ENCODE measurements at regions not wholly inside any gene's neighbourhood (a gene's known extent, or its start where the extent isn't known, plus 50 kb on each side); places are given as distances from the start of the nearest gene placed in this dataset.

- TF ChIP-seq POLR2A (IDR thresholded peaks at IDR 0.05) (no peak), POLR2AphosphoS5 (IDR thresholded peaks at IDR 0.05) (no peak), CTCF (IDR thresholded peaks at IDR 0.05) (no peak)
- DNase-seq (ENCODE audit: low spot score) = no peak
- intact Hi-C loops (cut with DNase I) = no loop called here
Observed at GRCh38 chr9:93825348-93826115, 129.6 kb downstream of the BARX1 start.

GRCh38 chr9:93824386-93825294 lies 130.5 kb downstream of the BARX1 start:
- DNase-seq (ENCODE audit: low spot score) = no peak
- intact Hi-C loops (cut with DNase I) = no loop called here
- no peaks in the 10 kb centered on the region for H3K36me3 ChIP-seq
- peaks cover 2% of the 10 kb centered on the region for H3K4me1 ChIP-seq (replicated peaks)
- WGBS = 62% methylated on average over 9 of the region's 9 CpGs
- no peaks in the 10 kb centered on the region for H3K9me3 ChIP-seq
- H3K4me3 ChIP-seq = no peak overlapping the region
- H3K27ac ChIP-seq = no peak overlapping the region
- no peaks in the 10 kb centered on the region for H3K27me3 ChIP-seq (replicated peaks; ENCODE audit: insufficient read depth)
- TF ChIP-seq POLR2AphosphoS5 (IDR thresholded peaks at IDR 0.05) (no peak), POLR2A (IDR thresholded peaks at IDR 0.05) (no peak)

More at GRCh38 chr9:93825348-93826115, 129.6 kb downstream of the BARX1 start:
- no peak overlapping the region for H3K4me3 ChIP-seq
- no peak overlapping the region for H3K27ac ChIP-seq
- no peaks in the 10 kb centered on the region for H3K27me3 ChIP-seq (replicated peaks; ENCODE audit: insufficient read depth)
- peaks cover 2% of the 10 kb centered on the region for H3K4me1 ChIP-seq (replicated peaks)
- no peaks in the 10 kb centered on the region for H3K36me3 ChIP-seq
- 92% methylated on average over 18 of the region's 18 CpGs for WGBS
- no peaks in the 10 kb centered on the region for H3K9me3 ChIP-seq

- no peak for DNase-seq (ENCODE audit: low spot score)
- H3K9me3 ChIP-seq = no peaks in the 10 kb centered on the region
- peaks cover 2% of the 10 kb centered on the region for H3K4me1 ChIP-seq (replicated peaks)
- 88% methylated on average over 9 of the region's 9 CpGs for WGBS
- H3K27me3 ChIP-seq (replicated peaks; ENCODE audit: insufficient read depth) = peaks cover 2% of the 10 kb centered on the region
- no peak for TF ChIP-seq POLR2AphosphoS5 (IDR thresholded peaks at IDR 0.05)
- TF ChIP-seq POLR2A (IDR thresholded peaks at IDR 0.05) = no peak
- no peak for TF ChIP-seq CTCF (IDR thresholded peaks at IDR 0.05)
- no peak overlapping the region for H3K27ac ChIP-seq
- no peak overlapping the region for H3K4me3 ChIP-seq
- intact Hi-C loops (cut with DNase I) = no loop called here
- H3K36me3 ChIP-seq = no peaks in the 10 kb centered on the region
Observed at GRCh38 chr9:93823245-93824072, 131.7 kb downstream of the BARX1 start.

GRCh38 chr9:93822229-93822628 lies 132.9 kb downstream of the BARX1 start:
- Histone ChIP-seq H3K27me3 (replicated peaks; ENCODE audit: insufficient read depth) (peaks cover 2% of the 10 kb centered on the region), H3K27ac (no peak overlapping the region), H3K4me1 (replicated peaks) (no peaks in the 10 kb centered on the region), H3K4me3 (no peak overlapping the region), H3K9me3 (no peaks in the 10 kb centered on the region), H3K36me3 (no peaks in the 10 kb centered on the region)
- intact Hi-C loops (cut with DNase I) = no loop called here
- DNase-seq (ENCODE audit: low spot score) = no peak
- no peak for TF ChIP-seq CTCF (IDR thresholded peaks at IDR 0.05)
- no peak for TF ChIP-seq POLR2A (IDR thresholded peaks at IDR 0.05)
- no peak for TF ChIP-seq POLR2AphosphoS5 (IDR thresholded peaks at IDR 0.05)
- 92% methylated on average over 6 of the region's 6 CpGs for WGBS

- Histone ChIP-seq H3K27ac (no peak overlapping the region), H3K4me1 (replicated peaks) (no peaks in the 10 kb centered on the region), H3K9me3 (no peaks in the 10 kb centered on the region), H3K27me3 (replicated peaks; ENCODE audit: insufficient read depth) (peaks cover 2% of the 10 kb centered on the region), H3K4me3 (no peak overlapping the region), H3K36me3 (no peaks in the 10 kb centered on the region)
- intact Hi-C loops (cut with DNase I) = no loop called here
- TF ChIP-seq CTCF (IDR thresholded peaks at IDR 0.05) (no peak), POLR2A (IDR thresholded peaks at IDR 0.05) (no peak), POLR2AphosphoS5 (IDR thresholded peaks at IDR 0.05) (no peak)
- no peak for DNase-seq (ENCODE audit: low spot score)
- WGBS = 89% methylated on average over 2 of the region's 2 CpGs
Observed at GRCh38 chr9:93821307-93821703, 133.8 kb downstream of the BARX1 start.
